HG02885 (cell line): ENCODE measurements at regions not wholly inside any gene's neighbourhood (a gene's known extent, or its start where the extent isn't known, plus 50 kb on each side); places are given as distances from the start of the nearest gene placed in this dataset.
"Not testable (repeated sequence)": the region's sequence is repeated elsewhere in the genome, so short reads cannot be mapped to it uniquely, and the experiment has no call there.

ENCODE experiments used
- ATAC-seq: cut with Tn5 transposase; IDR thresholded peaks from one replicate; pipeline ENCODE4 v1.9.1; 2021; ENCODE audit warnings: mild to moderate bottlenecking; ENCODE audit not compliant: unreplicated experiment, poor library complexity

GRCh38 chr10:70987396-70988130, 99.2 kb upstream of the PCBD1 start:
- ATAC-seq: no peak

DNA sequence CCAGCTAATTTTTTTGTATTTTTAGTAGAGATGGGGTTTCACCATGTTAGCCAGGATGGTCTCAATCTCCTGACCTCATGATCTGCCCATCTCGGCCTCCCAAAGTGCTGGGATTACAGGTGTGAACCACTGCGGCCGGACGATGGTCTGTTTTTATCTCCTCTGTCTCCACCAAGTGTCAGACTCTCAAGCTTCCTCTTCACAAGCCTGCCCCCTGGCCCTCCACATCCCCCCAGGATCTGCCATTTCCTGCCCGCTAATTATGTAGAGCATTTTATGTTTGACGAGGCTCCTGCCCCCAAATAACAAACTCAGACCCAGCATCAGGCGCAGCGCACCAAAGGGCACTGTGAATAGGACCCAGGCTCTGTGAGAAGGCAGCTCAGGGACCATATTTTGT, 101.8 kb upstream of the PCBD1 start:
- ATAC-seq: not testable (repeated sequence)

GRCh38 chr10:70990681-70991080, 102.3 kb upstream of the PCBD1 start:
- ATAC-seq: no peak

- no peak for ATAC-seq
Measured at GRCh38 chr10:70991140-70992124, 103.1 kb upstream of the PCBD1 start.

- ATAC-seq: no peak
Measured at GRCh38 chr10:70992436-70992835, 104.1 kb upstream of the PCBD1 start.

DNA sequence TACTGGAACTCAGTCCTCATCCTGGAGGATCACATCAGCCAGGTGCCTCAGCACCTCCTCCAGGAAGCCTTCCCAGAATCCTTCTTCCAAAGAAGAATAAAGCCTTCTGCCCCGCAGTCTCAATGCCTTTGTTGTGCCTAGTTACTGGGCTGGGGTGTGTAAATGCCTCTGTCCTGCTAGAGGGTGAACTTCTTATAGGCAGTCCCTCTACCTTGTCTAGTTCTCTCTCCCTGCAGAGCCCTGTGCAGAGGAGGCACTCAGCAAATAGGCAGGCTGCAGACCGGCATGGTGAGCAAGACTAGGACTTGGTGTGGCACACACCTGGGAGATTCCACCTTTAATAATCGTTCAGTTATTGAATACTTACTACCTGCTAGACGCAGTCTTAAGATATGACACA, 104.7 kb upstream of the PCBD1 start:
- no peak for ATAC-seq

DNA sequence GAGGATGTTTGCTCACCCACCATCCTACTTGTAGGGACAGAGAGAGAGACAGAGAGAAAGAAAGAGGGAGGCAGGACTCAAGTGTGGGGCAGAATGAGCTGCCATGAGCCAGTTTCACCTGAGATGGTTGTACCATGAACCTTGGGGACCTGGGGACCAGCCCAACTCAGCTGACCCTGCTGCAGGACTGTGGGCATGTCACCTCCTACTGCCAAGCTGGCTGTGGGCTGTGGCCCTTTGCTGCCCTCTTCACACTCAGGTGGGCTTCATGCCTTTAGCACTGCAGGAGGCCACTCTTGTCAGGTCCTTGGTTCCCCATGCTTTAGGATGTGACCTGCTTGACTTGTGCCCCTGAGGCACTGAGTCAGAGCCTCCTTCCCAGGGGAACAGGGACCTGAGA, 108.2 kb upstream of the PCBD1 start:
- ATAC-seq: no peak

DNA sequence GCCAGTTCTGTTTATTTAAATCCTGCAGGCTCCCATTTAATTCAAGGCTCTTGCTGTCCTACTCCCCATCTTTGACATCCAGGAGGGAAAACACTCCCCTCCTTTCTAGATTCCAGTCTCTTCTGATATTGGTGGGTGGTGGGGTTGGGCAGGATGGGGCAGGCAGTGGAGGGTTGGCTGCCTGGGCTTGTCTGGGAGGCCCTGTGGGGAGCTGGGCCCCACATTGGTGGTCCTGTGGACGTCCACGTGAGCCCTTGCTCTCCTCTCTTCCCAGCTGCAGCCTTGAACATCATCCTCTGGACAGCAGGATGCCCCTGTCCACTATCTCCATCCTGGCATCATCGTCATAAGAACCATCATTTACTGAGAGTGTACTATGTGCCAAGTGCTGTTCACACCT, 108.9 kb upstream of the PCBD1 start:
- ATAC-seq: no peak

- no peak for ATAC-seq
Measured at GRCh38 chr10:70998086-70998485, 109.7 kb upstream of the PCBD1 start.

DNA sequence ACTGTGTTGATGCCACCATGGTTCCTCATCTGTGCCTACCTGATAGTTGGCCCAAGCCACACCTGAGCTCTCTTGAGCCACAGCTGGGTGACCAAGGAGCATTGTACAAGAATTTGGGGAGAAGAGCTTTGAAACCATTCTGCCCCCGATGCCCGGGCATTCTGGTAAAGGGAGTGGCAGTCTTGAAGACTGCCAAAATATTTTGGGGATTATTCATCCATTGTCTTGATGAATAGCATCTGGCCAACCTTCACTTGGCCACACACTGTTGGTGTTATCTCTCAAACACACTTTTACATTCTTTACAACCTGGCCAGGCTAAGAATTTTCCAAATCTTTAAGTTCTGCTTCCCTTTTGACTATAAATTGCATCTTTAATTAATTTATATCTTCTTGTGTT, 113.1 kb upstream of the PCBD1 start:
- ATAC-seq: no peak

- ATAC-seq: no peak
Measured at GRCh38 chr10:71004176-71005075, 116.1 kb upstream of the PCBD1 start.

DNA sequence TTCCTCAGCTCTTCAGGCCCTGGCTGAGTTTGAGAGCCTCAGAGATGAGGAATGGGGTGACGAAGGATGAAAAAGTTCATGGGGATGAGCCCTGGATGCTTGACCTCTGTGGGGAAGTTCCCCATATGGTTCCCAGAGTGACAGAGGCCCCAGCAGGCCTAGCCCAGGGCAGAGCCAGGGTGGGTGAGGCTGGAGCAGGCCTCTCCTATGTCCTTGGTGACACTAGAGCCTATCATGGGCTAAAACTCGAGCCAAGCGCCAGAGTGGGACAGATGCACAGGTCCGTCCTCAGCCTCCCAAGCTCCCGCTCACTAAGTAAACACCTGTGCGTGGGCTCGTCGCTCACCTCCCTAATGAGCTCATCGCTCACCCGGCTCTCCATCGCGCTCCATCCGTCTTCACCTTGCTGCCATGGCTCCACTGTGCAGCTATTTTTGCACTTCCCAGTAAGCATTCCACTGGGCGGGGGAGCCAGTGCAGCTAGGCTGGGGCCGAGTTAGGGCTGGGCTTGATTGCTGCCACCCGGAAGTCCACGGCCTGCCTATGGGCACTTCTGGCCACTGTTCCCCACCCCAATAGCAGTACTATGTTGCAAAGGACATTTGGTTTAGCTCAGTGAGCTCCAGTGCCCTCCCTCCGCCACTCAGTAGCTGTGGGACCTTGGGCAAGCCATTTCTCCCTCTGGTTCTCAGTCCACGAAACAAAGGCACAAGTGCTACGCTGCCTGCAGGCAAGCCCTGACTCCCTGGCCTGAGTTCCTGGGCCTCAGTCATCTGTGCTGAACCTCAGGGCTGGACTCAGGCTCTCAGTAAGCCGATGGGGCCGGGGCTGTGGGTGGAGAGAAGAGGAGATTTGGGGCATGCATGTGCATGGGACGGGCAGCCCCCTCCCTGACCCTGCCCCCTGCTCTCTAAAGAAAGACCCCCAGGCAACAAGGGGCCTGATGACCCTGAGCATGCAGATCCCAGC, 117.3 kb upstream of the PCBD1 start:
- no peak for ATAC-seq

DNA sequence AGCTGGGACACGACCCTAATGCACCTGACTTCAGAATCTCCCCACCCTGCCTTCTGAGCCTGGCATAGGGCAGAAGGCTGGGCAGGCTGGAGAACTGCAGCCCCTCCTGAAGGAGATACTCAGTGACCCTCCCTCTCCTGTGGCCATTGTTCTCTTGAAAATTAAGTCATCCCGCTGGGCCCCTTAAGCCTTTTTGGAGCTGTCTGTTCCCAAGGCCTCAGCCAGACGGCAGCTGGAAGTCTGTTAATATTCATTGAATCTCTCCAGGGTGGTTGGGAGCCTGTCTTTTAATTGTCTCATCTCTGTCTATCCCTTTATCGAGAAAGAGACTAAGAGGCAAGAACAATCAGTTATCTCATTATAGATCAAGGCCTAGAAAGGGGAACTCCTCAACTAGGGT, 118.1 kb upstream of the PCBD1 start:
- ATAC-seq: no peak

DNA sequence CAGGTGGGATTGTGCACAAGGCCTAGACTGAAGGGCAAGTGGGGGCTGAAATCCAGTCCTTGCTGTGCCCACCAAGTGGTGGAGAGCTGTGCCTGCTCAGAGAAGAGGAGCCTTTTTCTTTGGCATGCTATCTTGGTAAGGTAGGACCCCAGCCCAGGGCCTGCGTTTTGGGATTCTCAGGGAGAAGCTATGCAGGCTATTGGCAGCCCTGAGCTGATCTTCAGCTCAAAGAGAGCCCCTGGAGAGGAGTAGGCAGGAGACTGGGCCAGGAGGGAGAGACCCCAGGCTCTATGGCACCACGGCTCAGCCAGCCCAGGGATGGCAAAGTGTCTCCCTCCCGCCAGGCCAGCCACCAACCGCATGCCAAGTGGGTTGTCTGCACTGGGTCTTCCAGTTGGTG, 119.2 kb upstream of the PCBD1 start:
- ATAC-seq: no peak

GRCh38 chr10:71008150-71008549, 119.8 kb upstream of the PCBD1 start:
- ATAC-seq: no peak

DNA sequence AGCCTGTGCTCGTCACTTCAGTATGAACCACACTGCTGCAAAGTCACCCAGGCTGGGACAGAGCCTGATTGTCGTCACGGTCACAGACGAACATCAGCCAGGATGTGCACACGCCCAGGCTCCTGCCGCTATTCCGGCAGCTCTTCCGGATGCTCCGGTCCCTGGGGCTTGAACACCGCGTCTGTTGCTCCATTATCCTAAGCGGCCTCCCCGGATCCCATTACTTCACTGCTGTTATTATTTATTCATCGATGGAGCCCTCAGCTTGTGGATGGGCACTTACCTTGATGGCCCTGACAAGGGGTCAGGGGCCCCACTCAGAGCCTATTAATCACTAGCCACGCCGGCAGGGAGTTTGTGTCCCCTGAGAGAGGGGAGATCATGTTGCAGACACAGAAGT, 120.8 kb upstream of the PCBD1 start:
- ATAC-seq: no peak

- ATAC-seq: no peak
Measured at GRCh38 chr10:71010730-71011129, 122.4 kb upstream of the PCBD1 start.

DNA sequence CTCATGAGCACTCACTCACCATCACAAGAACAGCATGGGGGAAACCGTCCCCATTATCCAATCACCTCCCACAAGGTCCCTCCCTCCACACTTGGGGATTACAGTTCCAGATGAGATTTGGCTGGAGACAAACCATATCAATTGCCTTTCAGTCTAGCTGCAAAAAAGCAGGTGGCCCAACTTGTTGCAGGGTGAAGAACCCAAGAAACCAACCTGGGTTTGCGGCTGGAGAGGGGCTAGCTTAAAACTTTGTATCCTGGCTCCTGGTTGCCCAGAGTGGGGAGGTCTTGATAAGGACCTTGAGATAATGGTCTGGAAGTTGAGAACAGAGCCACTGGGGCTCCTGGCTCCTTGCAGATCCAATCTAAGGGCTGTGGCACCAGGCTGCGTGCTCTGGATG, 122.8 kb upstream of the PCBD1 start:
- ATAC-seq: no peak

DNA sequence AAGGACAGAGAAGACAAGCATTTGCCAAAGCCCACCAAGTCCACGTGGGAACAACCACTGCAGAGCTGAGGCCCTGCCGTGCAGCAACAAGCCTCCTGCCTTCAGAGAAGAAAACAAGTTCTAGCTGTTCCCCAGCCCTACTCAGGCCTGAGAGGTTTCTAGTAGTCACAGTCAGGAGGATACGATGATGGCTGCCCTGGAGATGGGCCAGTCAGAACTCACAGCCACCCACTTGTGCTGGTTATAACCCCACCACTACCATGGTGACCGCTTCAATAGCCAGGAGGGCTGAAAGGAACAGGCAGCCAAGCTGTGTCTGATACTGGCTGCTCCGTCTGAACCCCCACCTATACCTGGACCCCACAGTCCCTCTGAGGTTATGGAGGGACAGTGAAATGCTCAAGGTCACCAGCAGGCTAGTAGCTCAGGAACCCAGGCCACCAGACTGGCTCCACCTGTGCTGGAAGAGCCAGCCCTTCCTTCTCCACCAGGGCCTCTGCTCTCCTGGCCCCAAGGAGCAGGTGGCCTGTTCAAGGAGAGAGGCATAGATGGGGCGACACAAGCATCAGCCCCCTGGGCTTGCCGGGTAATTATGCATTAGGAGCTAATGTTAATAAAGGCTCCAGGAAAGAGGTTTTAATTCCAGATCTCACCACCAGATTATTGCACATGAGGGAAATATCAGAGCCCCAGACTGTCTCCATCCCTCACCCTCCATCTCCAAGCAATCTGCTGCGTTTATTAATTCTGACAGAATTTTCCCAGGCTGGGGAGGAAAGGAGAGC, 125.8 kb upstream of the PCBD1 start:
- no peak for ATAC-seq
